ENCODE measurements at regions not wholly inside any gene's neighbourhood (a gene's known extent, or its start where the extent isn't known, plus 50 kb on each side); places are given as distances from the start of the nearest gene placed in this dataset.

DNA sequence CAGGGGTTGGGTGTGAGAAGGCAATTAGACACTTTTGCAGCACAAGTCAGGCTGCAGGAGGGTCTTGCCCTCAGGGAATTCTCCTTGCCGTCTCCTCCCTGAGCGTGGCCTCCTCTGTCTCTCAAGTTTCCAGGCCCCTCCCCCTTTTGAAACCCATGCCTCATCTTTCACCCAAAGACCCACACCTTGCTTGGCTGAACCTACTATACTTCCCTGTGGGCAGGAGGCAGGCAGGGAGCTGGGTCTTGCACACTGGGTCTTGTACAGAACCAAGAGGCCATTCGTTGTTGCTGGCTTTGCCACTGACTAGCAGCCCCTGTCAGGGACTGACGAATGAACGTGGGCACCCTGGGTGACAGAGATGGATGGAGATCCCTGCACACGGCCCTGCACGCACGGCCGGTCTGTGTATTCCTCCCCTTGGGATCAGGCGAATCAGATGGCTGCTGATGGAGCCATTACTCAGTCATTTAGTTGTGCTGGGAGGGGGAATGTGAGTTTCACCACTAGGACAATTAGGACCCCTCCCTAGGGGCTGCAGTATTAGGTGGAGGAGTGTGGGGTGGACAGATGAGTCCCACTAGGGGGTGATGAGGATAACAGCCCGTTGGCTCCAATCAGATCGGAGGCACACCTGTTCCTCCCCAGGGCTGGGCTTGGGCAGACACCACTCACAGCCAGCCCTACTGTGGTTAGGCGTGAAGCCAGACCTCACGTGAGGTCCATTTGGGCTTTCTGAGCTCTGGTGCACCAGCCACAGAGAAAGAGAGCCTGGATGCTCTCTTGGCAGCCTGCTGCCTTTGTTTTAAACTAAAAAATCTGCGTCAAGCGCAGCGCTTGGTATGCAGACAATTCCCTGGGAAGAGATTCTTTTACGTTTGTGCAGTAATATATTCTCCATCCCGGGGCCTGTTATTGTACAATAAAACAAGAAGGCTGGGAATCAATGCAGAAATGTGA is 167.7 kb upstream of the WSCD1 start:
- Mint-ChIP-seq H3K4me1 (peaks cover 2% of the 10 kb centered on the region), H3K27me3 (ENCODE audit: low read depth) (peaks cover 10% of the 10 kb centered on the region), H3K36me3 (no peaks in the 10 kb centered on the region), H3K4me3 (no peak overlapping the region), H3K9me3 (peaks cover 17% of the 10 kb centered on the region), H3K27ac (no peak overlapping the region)
- TF ChIP-seq, protein P1, sequence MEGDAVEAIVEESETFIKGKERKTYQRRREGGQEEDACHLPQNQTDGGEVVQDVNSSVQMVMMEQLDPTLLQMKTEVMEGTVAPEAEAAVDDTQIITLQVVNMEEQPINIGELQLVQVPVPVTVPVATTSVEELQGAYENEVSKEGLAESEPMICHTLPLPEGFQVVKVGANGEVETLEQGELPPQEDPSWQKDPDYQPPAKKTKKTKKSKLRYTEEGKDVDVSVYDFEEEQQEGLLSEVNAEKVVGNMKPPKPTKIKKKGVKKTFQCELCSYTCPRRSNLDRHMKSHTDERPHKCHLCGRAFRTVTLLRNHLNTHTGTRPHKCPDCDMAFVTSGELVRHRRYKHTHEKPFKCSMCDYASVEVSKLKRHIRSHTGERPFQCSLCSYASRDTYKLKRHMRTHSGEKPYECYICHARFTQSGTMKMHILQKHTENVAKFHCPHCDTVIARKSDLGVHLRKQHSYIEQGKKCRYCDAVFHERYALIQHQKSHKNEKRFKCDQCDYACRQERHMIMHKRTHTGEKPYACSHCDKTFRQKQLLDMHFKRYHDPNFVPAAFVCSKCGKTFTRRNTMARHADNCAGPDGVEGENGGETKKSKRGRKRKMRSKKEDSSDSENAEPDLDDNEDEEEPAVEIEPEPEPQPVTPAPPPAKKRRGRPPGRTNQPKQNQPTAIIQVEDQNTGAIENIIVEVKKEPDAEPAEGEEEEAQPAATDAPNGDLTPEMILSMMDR (IDR thresholded peaks at IDR 0.05; ENCODE audit: unreplicated experiment) = no peak
- DNase-seq (ENCODE audit: low spot score in 2 of 2, unreplicated experiment in 2 of 2) = no peak

- DNase-seq (ENCODE audit: low spot score in 2 of 2, unreplicated experiment in 2 of 2) = no peak
- TF ChIP-seq, protein P1 (IDR thresholded peaks at IDR 0.05; ENCODE audit: unreplicated experiment) = no peak
- Mint-ChIP-seq H3K4me1 (no peaks in the 10 kb centered on the region), H3K9me3 (no peaks in the 10 kb centered on the region), H3K4me3 (no peak overlapping the region), H3K27ac (no peak overlapping the region), H3K36me3 (no peaks in the 10 kb centered on the region), H3K27me3 (ENCODE audit: low read depth) (peaks cover 5% of the 10 kb centered on the region)
Observed at GRCh38 chr17:5911919-5912318, 158.3 kb upstream of the WSCD1 start.

DNA sequence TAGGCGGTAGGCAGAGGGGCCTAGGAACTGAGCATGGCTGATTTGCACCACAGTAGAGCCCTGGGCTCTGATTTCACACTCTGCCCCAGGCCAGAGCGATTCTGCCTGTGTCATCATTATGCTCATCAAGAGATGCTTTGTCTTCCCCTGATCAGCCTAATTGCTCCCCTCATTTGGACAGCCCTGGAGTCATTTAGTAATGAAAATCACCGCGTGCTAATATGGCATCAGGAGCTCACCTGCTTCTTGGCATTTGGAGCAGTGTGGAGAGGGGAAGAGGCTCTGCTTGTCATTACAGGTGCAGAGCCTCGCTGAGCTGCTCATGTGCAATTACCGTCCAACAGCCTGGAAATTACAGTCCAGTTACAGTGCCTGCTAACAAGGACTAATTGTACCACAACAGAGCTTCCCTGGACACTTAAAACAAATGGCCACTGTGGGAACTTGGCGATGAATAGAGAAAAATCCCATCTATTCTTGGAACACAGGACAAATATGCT is 157.1 kb upstream of the WSCD1 start:
- H3K27ac Mint-ChIP-seq = no peak overlapping the region
- TF ChIP-seq, protein P1 (IDR thresholded peaks at IDR 0.05; ENCODE audit: unreplicated experiment) = no peak

DNA sequence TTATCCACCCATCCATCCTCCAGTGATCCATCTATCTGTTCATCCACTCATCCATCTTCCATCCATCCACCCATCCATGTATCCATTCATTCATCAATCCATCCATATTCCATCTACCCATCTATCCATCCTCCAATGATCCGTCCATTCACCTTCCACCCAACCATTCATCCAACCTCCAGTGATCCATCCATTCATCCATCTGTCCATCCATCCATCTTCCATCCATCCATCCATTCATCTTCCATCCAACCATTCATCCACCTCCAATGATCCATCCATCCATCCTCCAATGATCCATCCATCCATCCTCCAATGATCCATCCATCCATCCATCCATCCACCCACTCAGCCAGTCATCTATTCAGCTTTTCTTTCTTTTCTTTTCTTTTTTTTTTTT is 156.5 kb upstream of the WSCD1 start:
- TF ChIP-seq, protein P1 (IDR thresholded peaks at IDR 0.05; ENCODE audit: unreplicated experiment) = no peak
- H3K36me3 Mint-ChIP-seq = no peaks in the 10 kb centered on the region
- peaks cover 13% of the 10 kb centered on the region for H3K27me3 Mint-ChIP-seq (ENCODE audit: low read depth)
- H3K4me1 Mint-ChIP-seq = no peaks in the 10 kb centered on the region
- no peak overlapping the region for H3K27ac Mint-ChIP-seq
- DNase-seq (ENCODE audit: low spot score in 2 of 2, unreplicated experiment in 2 of 2) = no peak
- no peaks in the 10 kb centered on the region for H3K9me3 Mint-ChIP-seq
- no peak overlapping the region for H3K4me3 Mint-ChIP-seq

More for the DNA sequence above, 157.1 kb upstream of the WSCD1 start:
- Mint-ChIP-seq H3K9me3 (no peaks in the 10 kb centered on the region), H3K27me3 (ENCODE audit: low read depth) (peaks cover 12% of the 10 kb centered on the region), H3K36me3 (no peaks in the 10 kb centered on the region), H3K4me1 (no peaks in the 10 kb centered on the region), H3K4me3 (no peak overlapping the region)
- DNase-seq (ENCODE audit: low spot score in 2 of 2, unreplicated experiment in 2 of 2) = no peak

DNA sequence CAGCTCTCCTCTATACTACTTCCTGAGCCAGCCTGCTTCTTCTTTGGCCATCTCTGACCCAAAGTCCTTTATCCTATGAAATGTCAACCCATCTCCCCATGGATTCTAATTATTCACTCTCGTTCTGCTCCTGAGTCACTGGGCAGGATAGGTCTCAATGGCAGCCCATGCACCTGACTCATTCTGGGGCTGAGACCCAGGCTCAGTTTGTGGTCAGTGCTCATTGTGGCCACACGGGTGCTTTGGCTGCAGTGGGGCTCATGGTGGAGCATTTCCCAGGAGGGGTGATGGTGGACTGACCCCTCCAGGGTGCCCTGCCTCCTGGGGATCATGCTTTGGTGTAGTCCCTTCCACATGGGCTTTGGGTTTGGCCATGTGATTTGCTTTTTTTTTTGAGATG is 154.8 kb upstream of the WSCD1 start:
- no peak overlapping the region for H3K27ac Mint-ChIP-seq
- H3K27me3 Mint-ChIP-seq (ENCODE audit: low read depth) = peaks cover 25% of the 10 kb centered on the region
- H3K4me1 Mint-ChIP-seq = no peaks in the 10 kb centered on the region
- no peak for DNase-seq (ENCODE audit: low spot score in 2 of 2, unreplicated experiment in 2 of 2)
- H3K36me3 Mint-ChIP-seq = no peaks in the 10 kb centered on the region
- no peaks in the 10 kb centered on the region for H3K9me3 Mint-ChIP-seq
- TF ChIP-seq, protein P1 (IDR thresholded peaks at IDR 0.05; ENCODE audit: unreplicated experiment) = no peak
- no peak overlapping the region for H3K4me3 Mint-ChIP-seq

Data from mesothelial cell of epicardium (in vitro differentiated cells).